GM18951 (cell line): ENCODE measurements at regions not wholly inside any gene's neighbourhood (a gene's known extent, or its start where the extent isn't known, plus 50 kb on each side); places are given as distances from the start of the nearest gene placed in this dataset.

ENCODE experiments used
- POLR2A ChIP-seq: IDR thresholded peaks from 4 replicates; pipeline ENCODE4 v1.6.1; 2011; ENCODE audit warnings: mild to moderate bottlenecking; ENCODE audit not compliant: insufficient read length, insufficient read depth; ENCODE audit errors: extremely low read depth
- in situ Hi-C: fragments of 300-500 bp; cut with MboI; formaldehyde crosslinking; loops from one replicate; pipeline ENCODE4 v1.12.0; 2022; ENCODE audit warnings: low sequenced_read_pairs, mixed read lengths, inconsistent platforms; ENCODE audit not compliant: unreplicated experiment

- in situ Hi-C loops: no loop called here
- no peak for TF ChIP-seq POLR2A
These were observed 504.5 kb downstream of the XPNPEP1 start for GRCh38 chr10:109418795-109419194.

DNA sequence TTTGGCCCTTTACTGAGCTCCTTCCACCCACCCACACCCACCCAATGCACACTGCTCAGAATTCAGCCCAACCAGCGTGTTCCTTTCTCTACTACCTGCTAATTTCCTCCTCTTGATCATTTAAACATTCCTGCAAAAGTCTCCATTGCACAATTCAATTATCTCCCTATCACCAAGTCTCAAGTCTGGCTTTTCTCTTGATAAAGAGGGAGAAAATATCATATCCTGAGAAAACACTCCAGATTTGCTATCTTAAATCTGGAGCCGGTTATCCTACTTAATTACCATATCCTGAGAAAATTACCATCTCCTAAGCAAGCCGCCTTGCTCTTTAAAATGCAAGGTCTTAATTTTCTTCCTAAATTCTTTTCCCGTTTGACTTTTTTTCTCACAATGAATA lies 505.5 kb downstream of the XPNPEP1 start:
- no peak for TF ChIP-seq POLR2A
- in situ Hi-C loops: no loop called here

GRCh38 chr10:109412353-109412752 lies 511.0 kb downstream of the XPNPEP1 start:
- no peak for TF ChIP-seq POLR2A
- in situ Hi-C loops: no loop called here

- in situ Hi-C loops: no loop called here
- no peak for TF ChIP-seq POLR2A
These were observed 511.4 kb downstream of the XPNPEP1 start for GRCh38 chr10:109411917-109412316.

GRCh38 chr10:109405338-109405737 lies 518.0 kb downstream of the XPNPEP1 start:
- in situ Hi-C loops: no loop called here
- TF ChIP-seq POLR2A: no peak

DNA sequence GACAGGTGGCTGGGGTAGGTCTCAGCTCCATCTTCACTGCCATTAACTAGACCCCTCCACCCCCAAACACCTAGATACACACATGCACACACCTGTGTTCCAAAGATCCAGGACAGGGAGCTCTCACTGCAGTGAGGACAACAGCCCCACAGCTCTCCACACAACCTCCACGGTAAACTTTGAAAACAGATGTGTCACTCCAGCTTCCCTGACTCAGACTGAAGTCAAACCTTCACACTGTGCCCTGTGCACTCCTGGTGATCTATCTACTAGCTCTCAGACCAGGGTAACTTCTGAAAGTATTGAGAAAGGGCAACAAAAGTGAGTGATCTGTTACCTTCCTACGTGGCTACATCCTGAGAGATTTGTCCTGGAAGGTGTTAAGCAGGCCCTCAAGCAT lies 519.8 kb downstream of the XPNPEP1 start:
- in situ Hi-C loops: no loop called here
- no peak for TF ChIP-seq POLR2A

DNA sequence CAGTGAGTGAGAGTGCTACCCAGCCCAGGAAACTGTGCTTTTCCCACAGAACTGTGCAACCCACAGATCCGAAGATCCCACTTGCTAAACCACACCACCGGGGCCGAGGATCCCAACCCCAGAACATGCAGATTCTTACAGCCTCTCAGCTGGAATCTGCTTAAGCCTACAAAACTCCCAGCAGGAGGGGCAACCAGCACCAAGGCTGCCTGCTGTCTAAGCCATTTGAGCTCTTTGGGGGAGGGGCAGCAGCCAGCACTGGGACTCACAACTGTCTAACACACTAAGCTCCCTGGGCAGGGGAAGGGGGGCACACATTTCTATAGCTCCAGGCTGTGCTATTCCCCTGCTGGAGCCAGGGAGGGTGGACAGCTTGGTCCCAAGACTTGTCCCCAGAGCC lies 529.9 kb downstream of the XPNPEP1 start:
- no peak for TF ChIP-seq POLR2A
- in situ Hi-C loops: no loop called here

DNA sequence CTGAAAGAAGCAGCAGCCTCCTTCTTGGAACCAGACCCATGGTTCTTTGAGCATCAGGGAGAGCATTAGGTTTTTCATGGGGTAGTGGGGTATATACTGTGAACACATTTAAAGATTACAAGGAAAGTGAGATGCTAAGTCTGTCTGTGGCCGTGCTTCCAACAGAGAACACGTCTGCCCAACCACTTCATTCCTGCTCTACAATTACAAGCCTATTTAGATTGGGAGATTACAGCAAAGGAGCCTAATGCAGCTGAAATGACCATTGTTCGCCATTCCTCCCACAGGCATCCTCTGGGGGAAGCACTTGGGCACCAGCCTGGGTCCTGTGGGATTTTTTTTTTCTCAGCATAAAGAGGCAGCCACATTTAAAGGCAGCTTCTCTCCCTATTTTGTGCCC lies 536.4 kb downstream of the XPNPEP1 start:
- in situ Hi-C loops: no loop called here
- TF ChIP-seq POLR2A: no peak

- in situ Hi-C loops: no loop called here
- TF ChIP-seq POLR2A: no peak
These were observed 537.2 kb downstream of the XPNPEP1 start for GRCh38 chr10:109386101-109386500.

DNA sequence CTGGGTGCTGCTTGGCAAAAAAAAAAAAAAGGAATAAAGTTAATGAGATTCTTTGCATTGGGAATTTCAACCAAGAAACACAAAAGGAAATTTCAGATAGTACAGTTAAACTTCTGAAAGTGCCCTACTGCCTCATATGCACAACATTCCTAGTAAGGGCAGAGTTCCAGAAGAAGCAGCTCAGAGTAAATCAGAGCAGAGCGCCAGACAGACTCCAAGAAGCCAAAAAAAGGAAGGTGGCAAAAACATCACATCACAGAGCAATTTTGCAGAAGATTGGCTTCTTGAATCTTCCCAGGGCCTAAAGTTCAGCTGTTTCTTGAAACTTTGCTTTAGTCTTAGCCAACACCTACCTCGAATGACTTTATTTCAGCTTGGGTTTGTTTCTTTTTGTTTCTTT lies 544.1 kb downstream of the XPNPEP1 start:
- in situ Hi-C loops: no loop called here
- no peak for TF ChIP-seq POLR2A

- in situ Hi-C loops: no loop called here
- TF ChIP-seq POLR2A: no peak
These were observed 549.1 kb downstream of the XPNPEP1 start for GRCh38 chr10:109374215-109374614.

- TF ChIP-seq POLR2A: no peak
- in situ Hi-C loops: no loop called here
These were observed 564.0 kb downstream of the XPNPEP1 start for GRCh38 chr10:109359316-109359715.

DNA sequence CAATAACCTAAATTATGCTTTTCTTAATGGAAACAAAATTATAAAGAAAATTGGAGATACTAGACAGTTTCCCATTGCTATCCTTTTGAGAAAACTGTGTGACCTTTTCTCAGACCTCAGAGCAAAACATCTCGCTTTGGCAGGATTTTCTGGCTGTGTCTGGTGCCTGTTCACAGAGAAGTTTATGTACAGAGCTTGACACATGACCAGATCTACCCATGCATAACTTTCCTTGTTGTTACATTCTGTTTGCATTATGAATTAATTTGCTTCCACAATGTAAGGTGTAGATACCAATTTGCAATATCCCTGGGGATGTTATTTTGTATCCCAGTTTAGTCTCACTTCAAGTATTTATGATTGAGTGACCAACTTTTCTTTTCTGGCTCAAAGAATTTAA lies 565.0 kb downstream of the XPNPEP1 start:
- TF ChIP-seq POLR2A: no peak
- in situ Hi-C loops: no loop called here

GRCh38 chr10:109348324-109348723 lies 575.0 kb downstream of the XPNPEP1 start:
- in situ Hi-C loops: no loop called here
- no peak for TF ChIP-seq POLR2A

GRCh38 chr10:109343293-109343692 lies 580.0 kb downstream of the XPNPEP1 start:
- in situ Hi-C loops: no loop called here
- TF ChIP-seq POLR2A: no peak
